ENCODE measurements at regions not wholly inside any gene's neighbourhood (a gene's known extent, or its start where the extent isn't known, plus 50 kb on each side); places are given as distances from the start of the nearest gene placed in this dataset.

DNA sequence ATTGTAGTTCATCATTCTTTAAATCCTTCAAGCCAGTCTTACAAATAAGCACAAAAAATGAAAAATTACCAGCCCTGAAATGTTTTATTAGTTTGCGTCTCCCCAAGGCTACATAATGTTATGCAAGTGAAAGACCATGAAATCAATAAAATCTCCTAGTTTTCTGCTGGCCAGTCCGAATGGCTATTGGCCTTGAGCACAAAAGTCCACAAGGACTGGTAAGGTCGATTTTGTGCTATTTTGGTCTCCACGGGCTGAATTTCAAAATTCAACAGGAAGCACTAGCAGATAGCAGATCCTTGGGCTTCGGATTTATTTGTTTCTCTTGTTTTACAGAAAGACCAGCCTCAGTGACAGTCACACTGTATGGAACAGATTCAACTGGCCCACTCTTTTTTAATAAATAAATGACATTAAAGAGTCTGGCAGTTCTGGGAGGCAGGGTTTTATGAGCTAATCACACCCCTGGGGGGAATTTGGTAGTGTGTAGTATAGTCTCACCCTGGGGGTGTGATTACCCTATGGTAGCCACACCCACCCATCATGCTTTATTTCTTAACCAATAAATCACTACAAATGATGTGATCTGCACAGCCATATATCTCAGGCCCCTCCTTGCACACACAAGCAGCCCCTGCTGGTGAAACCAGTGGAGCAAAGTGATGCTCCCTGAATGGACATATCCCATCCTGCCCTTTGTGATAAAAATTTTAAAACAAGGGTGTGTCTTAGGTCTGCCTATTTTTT, 51.1 kb upstream of the TMEM33 start:
- ATAC-seq = no peak
- DNase-seq (ENCODE audit: low spot score in 2 of 2) = no peak
- H3K9me3 Mint-ChIP-seq = no peaks in the 10 kb centered on the region
- no peak overlapping the region for H3K27ac Mint-ChIP-seq
- H3K4me1 Mint-ChIP-seq = peaks cover 23% of the 10 kb centered on the region
- no peak overlapping the region for H3K4me3 Mint-ChIP-seq
- H3K36me3 Mint-ChIP-seq = no peaks in the 10 kb centered on the region

DNA sequence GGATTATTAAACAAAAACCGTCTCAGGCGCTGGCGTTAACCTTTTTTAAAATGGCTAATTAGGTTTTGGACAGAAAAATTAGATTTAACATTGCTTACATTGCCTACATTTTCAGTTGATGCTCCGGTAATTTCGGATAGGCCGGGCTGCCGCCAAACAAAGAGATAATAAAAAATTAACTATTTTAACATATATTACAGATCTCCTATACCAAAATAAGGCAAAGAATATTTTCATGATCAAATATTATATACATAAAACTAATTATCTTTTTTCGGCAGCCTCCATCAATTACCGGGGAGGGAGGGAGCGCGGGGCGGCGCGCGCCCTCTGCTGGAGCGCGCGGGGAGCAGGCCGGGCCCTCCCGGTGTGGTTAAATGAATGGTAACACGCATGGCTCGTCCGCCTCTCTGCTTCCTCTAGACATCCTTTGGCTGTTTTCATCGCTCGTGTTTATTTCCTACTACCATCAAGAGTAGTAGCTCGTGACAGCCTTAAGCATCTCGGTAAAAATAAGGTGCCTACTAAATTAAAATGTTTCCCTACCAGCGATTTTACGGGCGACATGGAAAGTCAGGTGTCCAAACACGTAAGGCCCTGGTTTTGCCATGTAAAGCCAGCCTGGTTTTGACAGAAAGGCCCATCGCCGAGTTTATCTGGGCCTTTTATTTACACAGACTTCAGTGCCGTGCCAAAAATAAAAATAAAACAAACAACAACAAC, 52.4 kb upstream of the TMEM33 start:
- peak in 1 of 2 donors; percentile 71 for DNase-seq (ENCODE audit: low spot score in 2 of 2)
- no peaks in the 10 kb centered on the region for H3K9me3 Mint-ChIP-seq
- peaks cover 29% of the 10 kb centered on the region for H3K4me1 Mint-ChIP-seq
- H3K27ac Mint-ChIP-seq = no peak overlapping the region
- peak overlapping the region; percentile 57 for H3K4me3 Mint-ChIP-seq
- peak; percentile 81 for ATAC-seq
- no peaks in the 10 kb centered on the region for H3K36me3 Mint-ChIP-seq

DNA sequence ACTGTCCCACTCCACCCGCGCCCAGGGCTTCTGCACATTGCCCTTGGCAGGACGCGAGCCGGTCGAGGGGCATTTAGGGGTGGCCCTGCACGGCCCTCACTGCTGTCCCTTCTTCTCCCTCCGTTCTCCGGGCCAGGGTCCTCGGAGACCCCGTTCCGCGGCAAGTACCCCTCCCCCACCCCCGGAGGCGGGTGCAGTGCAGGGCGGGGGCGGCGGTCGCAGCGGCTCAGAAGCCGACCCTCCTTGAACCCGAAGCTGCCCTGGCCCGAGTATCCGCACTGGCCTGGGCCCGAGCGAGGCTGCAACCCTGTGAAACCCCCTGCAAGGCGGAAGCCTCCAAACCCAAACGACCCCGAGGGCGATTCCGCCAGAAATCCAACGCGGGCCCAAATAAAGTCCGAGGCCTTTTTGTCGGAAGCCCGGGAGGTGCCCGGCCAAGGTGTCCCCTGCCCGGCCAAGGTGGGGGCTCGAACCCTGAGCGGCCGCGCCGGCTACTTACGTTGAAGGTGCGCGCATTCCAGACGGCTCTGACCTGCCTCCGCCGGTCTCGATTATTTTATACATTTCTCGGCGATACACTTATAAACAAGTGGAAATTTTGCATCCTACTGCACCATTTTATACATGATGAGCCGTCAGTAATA, 53.1 kb upstream of the TMEM33 start:
- DNase-seq (ENCODE audit: low spot score in 2 of 2) = no peak

DNA sequence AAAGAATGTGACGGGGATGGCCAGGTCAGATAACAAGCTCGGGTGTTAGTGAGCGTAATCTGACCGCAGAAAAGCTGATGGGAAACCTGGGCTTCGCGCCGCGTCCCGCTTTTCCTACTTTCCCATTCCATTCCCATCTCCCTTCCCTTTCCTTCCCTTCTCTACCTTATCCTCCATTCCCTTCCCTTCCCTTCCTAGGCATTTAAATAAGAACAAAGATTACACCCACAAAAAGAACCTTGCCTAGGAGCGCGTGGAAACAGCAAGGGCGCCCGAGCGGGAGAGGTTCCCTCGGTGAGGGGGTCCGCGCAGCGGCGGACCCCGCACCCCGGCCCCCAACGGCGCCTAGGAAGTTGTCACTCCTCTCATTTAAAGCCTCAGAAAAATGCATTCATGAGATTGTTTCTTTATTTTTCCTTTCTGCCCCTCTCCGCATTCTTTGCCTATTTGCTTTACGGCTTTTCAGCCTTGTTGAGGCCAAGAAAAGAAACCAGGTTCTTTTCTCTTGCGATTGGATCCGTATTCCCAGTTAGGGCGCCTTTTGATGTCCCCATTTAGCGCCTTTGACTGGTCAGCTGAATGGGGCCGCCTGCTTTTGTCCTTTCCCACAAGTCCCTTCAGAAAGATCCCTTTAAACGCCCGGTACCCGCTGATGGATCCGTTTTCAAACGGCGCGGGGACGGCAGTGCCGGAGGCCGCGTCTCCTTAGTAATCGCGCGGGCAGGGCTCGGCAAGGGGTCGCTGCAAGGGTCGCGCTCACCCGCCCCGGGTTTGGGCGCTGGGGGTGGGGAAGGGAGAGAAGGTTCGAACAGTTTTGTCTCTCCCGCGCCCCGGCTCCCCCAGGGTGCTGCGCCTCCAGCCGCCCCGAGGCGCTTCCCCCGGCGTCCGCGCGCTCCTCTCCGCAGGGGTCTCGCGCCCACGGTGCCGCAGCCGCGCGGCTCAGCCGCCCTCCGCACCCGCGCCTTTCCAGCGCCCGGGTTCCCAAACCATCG, 54.1 kb upstream of the TMEM33 start:
- H3K27ac Mint-ChIP-seq = no peak overlapping the region
- DNase-seq (ENCODE audit: low spot score in 2 of 2) (no peak), ATAC-seq (no peak)
- peak overlapping the region; percentile 57 for H3K4me3 Mint-ChIP-seq
- H3K4me1 Mint-ChIP-seq = peaks cover 29% of the 10 kb centered on the region
- no peaks in the 10 kb centered on the region for H3K36me3 Mint-ChIP-seq
- H3K9me3 Mint-ChIP-seq = no peaks in the 10 kb centered on the region

More for the DNA sequence above, 53.1 kb upstream of the TMEM33 start:
- no peaks in the 10 kb centered on the region for H3K36me3 Mint-ChIP-seq
- H3K9me3 Mint-ChIP-seq = no peaks in the 10 kb centered on the region
- ATAC-seq = no peak
- H3K4me1 Mint-ChIP-seq = peaks cover 29% of the 10 kb centered on the region
- H3K4me3 Mint-ChIP-seq = peak overlapping the region; percentile 57
- no peak overlapping the region for H3K27ac Mint-ChIP-seq

DNA sequence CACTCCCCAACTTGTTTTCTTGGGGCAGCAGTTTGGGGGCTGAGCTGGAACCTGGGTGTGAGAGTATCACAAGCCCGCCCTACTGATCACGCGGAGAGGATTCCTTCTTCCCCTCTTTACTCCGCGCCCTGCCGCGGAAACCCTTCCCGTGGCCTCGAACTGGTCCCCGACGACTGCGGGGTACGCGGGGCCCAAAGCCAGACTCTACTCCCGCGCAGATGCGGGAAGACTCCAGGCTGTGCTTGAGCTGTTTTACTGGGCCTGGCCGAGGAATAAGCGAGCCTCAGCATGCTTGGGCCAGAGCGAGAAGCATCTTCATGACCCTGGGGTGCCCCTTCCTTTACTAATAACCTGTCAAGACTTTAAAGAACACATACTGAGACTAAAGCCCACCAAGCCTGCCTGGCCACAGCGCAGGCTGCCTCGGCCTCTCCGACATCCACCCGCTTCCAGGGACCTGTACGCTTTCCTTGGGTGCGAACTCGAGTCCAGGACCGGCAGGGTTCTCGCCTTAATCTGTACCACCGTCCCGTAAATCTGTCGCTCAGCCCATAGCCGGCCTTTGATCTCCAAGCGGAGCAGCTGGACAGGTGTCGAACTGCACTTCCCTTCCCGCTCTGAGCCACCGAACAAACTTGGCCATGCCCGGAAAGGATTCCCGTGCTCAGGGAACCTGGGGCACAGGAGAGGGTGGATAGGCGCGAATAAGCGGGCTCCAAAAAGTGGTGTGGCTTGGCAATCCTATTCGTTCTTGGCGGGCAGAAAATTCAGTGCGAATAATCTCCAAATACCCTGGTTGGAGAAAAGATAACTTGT, 55.0 kb upstream of the TMEM33 start:
- Mint-ChIP-seq H3K36me3 (no peaks in the 10 kb centered on the region), H3K9me3 (no peaks in the 10 kb centered on the region), H3K4me3 (peak overlapping the region; percentile 57), H3K27ac (no peak overlapping the region), H3K4me1 (peaks cover 29% of the 10 kb centered on the region)
- DNase-seq (ENCODE audit: low spot score in 2 of 2) (peak in 1 of 2 donors; percentile 51), ATAC-seq (no peak)

DNA sequence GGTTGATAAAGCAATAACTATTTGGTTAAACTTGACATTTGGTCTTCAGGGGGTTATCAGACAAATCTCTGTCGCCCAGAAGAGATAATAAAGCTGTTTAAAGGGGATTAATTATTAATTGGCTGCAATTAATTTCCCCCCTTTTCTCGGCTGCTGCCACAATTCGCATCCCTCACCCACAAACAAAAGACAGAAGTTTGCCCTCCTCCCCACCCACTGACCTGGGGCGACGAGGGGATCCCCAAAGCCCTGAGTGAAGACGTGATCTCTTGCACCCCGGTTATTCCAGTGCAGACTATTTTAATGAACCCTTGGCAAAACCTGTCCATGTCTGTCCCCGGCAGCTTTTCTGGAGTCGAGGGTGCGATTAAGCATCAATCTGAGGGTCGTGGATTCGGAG, 55.7 kb upstream of the TMEM33 start:
- Mint-ChIP-seq H3K9me3 (no peaks in the 10 kb centered on the region), H3K36me3 (no peaks in the 10 kb centered on the region), H3K4me3 (no peak overlapping the region), H3K4me1 (peaks cover 29% of the 10 kb centered on the region), H3K27ac (no peak overlapping the region)
- DNase-seq (ENCODE audit: low spot score in 2 of 2) (no peak), ATAC-seq (no peak)

DNA sequence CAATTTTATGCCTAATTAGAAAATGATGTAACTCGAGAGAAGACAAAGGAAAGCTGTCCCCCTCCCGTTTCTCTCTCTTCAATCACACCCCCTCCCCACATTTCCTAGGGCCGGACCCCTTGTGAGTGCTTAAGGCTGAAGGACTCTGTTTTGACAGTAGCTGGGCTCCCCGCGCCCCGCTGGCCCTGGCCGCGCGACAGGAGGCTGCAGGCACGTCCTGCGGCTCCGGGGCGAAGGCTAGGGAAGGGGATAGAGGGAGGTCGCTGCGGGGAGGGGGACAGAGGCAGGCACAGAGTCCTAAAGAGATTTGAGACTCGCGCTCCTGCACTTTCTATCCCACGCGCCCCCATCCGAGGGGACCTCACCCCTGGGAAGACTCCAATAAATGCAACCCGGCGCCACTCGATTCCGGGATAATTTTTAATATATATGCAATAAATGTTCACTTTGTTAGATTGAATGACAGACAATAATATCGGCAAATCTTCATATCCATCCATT, 56.2 kb upstream of the TMEM33 start:
- ATAC-seq (no peak), DNase-seq (ENCODE audit: low spot score in 2 of 2) (no peak)
- Mint-ChIP-seq H3K27ac (no peak overlapping the region), H3K36me3 (no peaks in the 10 kb centered on the region), H3K9me3 (no peaks in the 10 kb centered on the region), H3K4me1 (peaks cover 29% of the 10 kb centered on the region), H3K4me3 (no peak overlapping the region)

DNA sequence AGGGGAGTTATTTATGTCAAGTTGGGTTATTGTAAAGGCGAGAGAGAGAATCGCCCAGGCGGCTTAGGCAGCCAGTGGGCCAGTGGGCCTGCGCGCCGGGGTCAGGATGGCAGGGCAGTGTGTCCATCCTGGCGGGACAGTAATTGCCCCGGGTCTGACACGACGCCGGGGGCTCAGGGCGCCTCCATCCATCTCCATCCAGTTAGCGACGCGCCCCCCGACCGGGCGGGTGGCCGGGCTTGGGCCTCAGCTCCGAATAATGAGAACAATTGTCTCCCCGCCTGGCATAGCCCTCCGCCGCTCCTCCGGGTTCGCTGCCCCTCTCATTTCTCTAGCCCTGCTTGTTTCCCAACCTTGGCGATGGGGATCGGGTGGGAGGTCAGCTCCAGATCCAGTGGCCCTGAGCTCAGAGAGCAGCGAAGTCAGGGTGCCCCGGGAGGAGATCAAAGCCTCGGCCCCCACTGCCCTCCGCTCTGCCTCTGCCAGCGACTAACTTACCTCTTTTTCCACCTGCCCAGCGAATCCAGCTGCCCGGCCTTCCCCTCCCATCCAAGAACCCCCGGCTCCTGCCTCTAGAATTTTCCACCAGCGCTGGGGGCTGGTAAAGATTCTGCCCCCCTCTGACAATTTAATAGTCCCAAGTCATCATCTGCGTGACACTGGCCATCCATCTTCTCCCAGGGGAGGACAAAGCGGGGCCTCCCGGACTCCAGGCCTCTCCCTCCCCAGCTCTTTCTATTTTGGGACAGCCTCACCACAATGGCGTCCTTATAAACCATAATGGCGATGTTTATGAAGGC, 56.9 kb upstream of the TMEM33 start:
- ATAC-seq (no peak), DNase-seq (ENCODE audit: low spot score in 2 of 2) (no peak)
- peaks cover 29% of the 10 kb centered on the region for H3K4me1 Mint-ChIP-seq
- H3K27ac Mint-ChIP-seq = no peak overlapping the region
- no peak overlapping the region for H3K4me3 Mint-ChIP-seq
- H3K9me3 Mint-ChIP-seq = no peaks in the 10 kb centered on the region
- no peaks in the 10 kb centered on the region for H3K36me3 Mint-ChIP-seq

DNA sequence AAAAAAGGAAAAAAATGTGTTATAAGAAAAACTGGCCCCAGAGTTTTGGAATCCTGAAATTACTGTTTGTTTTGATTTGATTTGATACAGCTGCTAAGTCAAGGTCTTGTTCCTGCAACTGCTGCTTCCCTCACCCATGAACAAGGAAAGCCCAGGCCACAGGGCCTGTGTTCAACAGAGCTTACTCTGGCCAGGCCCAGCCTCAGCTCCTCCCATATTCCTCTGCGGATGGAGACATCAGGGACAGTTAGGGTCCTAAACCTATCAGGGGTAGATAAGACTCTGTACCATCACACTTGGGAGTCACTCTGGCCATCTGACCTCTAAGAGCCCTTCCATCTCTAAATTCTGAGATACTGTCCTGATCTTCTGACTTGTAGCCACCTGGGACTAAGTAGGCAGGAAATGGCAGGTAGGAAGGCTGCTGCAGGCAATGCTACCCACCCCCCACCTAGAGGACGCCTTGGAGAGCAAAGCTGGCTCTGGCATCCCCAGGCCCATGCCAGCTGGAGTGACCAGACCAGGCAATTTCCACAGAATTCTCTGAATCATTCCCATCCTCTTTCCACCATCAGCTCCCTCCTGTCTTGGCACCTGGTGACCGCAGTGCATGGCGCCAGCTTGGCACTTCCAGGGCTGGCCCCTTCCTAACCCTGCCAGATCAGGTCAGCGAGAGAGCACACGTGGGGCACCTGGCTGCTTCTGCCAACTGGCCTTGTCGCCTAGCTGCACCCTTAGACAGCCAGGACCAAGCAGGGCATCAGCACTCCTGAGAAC, 58.0 kb upstream of the TMEM33 start:
- Mint-ChIP-seq H3K4me3 (no peak overlapping the region), H3K36me3 (no peaks in the 10 kb centered on the region), H3K27ac (no peak overlapping the region), H3K4me1 (peaks cover 28% of the 10 kb centered on the region), H3K9me3 (no peaks in the 10 kb centered on the region)
- ATAC-seq = no peak
- no peak for DNase-seq (ENCODE audit: low spot score in 2 of 2)

DNA sequence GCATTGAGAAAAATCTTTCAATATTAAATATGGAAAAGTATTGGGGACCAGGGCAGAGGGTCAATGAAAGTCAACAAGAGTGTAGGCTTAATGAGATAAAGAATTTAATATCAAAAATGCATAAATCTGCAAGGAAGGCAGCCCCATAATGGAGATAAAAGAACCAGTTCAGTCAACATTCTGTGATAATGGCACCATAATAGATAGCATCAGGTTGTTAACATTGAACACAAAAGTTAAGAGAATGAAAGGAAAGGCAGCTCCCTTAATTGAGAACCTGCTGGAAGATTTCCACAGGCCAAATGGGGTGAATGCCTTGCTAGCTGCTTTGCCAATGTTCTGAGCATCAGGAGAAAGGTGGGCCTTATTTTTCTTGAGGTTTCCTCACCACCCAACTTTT, 60.4 kb upstream of the TMEM33 start:
- H3K27ac Mint-ChIP-seq = no peak overlapping the region
- peaks cover 8% of the 10 kb centered on the region for H3K4me1 Mint-ChIP-seq
- no peaks in the 10 kb centered on the region for H3K9me3 Mint-ChIP-seq
- no peak overlapping the region for H3K4me3 Mint-ChIP-seq
- no peaks in the 10 kb centered on the region for H3K36me3 Mint-ChIP-seq
- DNase-seq (ENCODE audit: low spot score in 2 of 2) = no peak
- no peak for ATAC-seq

DNA sequence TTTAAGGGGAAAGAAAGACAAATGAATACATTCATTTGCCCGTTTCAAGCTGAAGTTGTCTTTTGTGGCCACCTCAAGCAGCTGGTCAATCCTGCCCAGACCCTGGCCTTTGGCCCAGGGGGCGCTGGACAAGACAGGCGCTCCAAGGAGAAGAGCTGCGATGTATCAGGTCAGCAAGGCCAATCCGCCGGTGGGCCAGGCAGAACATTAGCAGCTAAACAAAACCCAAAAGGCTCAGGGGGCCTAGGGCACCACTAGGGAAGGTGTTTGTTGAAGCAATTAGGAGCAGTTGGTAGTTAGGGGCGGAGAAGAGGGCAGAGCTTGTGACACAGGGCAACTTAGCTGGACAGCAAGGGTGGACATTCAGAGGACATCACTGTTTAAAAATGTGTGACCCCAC, 60.8 kb upstream of the TMEM33 start:
- H3K27ac Mint-ChIP-seq = no peak overlapping the region
- ATAC-seq (no peak), DNase-seq (ENCODE audit: low spot score in 2 of 2) (no peak)
- no peaks in the 10 kb centered on the region for H3K36me3 Mint-ChIP-seq
- peaks cover 6% of the 10 kb centered on the region for H3K4me1 Mint-ChIP-seq
- no peaks in the 10 kb centered on the region for H3K9me3 Mint-ChIP-seq
- no peak overlapping the region for H3K4me3 Mint-ChIP-seq

DNA sequence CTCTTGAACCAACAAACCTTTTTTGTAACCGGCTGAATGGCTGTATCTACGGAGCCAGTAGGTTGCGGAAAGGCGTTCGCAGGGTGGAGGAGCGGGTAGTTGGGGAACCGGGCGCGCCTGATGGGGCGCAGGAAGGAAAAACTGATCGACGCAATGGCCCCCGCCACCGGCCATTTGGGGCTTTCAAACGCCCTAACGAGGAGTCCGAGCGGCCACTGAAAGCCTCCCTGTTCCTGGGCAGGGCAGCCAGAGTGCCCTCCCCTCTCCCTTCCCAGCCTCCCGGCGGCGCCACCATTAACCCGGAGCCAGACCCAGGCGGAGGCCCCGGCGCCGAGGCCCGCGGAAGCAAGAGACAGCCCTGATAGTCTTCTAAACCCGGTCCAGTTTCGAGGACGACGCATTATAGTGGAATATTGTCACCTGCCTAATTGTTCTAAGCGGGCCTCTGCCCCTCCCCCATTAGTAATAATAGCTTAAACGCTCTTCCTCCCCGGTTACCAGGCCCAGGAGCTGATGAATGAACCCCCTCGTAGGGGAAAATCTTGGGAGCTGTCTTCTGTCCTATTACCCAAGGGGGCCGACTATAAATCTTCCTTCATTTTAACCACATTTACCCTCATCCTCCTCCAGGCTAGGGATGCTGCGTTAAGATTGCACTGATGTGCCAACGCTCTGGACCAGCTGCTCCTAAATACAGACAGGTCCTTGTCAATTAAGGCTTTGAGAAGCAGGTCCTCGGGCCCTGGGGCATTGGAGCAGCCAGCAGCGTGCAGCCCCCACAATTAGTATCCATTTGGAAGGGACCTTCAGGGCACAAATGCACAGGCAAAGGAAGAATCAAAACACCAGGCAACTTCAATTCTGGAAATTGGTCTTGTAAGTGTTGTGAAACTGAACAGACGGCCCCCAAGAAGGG, 61.6 kb upstream of the TMEM33 start:
- Mint-ChIP-seq H3K9me3 (no peaks in the 10 kb centered on the region), H3K4me1 (peaks cover 4% of the 10 kb centered on the region), H3K36me3 (no peaks in the 10 kb centered on the region), H3K4me3 (no peak overlapping the region), H3K27ac (no peak overlapping the region)
- DNase-seq (ENCODE audit: low spot score in 2 of 2) = no peak
- ATAC-seq = no peak

Measured in stimulated activated effector memory CD8-positive, alpha-beta T cell treated with anti-CD3 and anti-CD28 coated beads, Interleukin-12 subunit alpha, Interleukin-12 subunit beta, amount 100 ng/mL, for 72 hours (primary cell).